ENCODE measurements at regions not wholly inside any gene's neighbourhood (a gene's known extent, or its start where the extent isn't known, plus 50 kb on each side); places are given as distances from the start of the nearest gene placed in this dataset.

DNA sequence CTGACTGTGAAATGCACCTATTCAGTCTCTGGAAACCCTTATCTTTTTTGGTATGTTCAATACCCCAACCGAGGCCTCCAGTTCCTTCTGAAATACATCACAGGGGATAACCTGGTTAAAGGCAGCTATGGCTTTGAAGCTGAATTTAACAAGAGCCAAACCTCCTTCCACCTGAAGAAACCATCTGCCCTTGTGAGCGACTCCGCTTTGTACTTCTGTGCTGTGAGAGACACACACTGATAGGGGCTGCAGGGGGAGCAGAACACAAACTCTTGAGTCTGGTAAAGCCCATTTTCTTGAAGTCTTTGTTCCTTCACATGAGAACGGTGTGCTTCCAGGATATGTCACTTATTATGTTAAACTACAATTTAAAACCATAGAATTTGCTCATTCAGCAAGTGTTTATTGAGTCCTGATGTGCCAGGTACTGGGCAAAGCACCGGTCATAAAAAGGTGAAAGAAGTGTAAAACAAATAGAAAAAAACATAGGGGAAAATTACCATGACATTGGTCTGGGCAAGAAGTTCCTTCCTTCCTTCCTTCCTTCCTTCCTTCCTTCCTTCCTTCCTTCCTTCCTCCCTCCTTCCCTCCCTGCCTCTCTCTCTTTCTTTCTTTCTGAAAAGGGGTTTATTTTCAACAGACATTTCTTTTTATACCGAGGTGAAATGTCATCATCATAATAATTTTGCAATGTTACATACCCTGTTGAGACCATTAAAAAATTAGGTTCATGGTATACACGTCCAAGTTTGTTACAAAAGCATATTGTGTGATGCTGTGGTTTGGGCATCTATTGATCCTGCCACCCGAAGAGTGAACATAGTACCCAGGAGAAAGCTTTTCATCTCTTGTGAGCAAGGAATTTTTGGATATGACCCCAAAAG is 50.7 kb upstream of the OR4E1 start:
- DNase-seq (ENCODE audit: low spot score in 2 of 2) = no peak
- Histone ChIP-seq H3K27ac (no peak overlapping the region), H3K9me3 (no peaks in the 10 kb centered on the region), H3K4me3 (no peak overlapping the region), H3K27me3 (no peaks in the 10 kb centered on the region), H3K36me3 (no peaks in the 10 kb centered on the region), H3K4me1 (no peaks in the 10 kb centered on the region)
- intact Hi-C loops (cut with DNase I; ENCODE audit: low total_unique reads) = no loop called here
- TF ChIP-seq, protein P1, sequence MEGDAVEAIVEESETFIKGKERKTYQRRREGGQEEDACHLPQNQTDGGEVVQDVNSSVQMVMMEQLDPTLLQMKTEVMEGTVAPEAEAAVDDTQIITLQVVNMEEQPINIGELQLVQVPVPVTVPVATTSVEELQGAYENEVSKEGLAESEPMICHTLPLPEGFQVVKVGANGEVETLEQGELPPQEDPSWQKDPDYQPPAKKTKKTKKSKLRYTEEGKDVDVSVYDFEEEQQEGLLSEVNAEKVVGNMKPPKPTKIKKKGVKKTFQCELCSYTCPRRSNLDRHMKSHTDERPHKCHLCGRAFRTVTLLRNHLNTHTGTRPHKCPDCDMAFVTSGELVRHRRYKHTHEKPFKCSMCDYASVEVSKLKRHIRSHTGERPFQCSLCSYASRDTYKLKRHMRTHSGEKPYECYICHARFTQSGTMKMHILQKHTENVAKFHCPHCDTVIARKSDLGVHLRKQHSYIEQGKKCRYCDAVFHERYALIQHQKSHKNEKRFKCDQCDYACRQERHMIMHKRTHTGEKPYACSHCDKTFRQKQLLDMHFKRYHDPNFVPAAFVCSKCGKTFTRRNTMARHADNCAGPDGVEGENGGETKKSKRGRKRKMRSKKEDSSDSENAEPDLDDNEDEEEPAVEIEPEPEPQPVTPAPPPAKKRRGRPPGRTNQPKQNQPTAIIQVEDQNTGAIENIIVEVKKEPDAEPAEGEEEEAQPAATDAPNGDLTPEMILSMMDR (IDR thresholded peaks at IDR 0.05) = no peak
- TF ChIP-seq POLR2AphosphoS5 (IDR thresholded peaks at IDR 0.05) = no peak
- TF ChIP-seq POLR2A (IDR thresholded peaks at IDR 0.05) = no peak

DNA sequence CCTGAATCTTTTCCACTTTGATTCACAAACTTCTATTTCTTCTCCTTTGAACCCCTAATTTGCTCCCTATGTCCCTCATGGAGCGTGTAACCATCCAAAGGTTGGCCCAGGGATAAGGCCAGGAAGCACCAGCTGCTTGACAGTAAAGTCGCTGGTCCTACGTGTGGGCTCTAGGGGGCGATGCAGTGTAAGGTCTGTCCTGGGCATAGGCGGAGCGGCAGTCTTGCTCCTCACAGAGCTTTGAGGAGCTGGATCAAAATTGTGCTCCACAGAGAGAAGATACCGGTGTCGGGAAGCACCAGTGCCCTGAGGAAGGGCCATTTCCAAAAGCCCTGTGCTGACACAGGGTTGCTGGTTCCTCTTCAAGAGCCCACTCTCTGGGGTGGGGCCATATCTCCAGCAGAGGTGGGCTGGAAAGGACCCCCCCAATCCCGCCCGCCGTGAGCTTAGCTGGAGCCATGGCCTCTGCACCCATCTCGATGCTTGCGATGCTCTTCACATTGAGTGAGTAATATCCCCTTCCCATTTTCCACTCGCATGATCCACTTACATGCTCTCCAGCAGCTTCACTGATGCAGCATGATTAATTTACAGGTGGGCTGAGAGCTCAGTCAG is 49.9 kb upstream of the OR4E1 start:
- Histone ChIP-seq H3K27me3 (no peaks in the 10 kb centered on the region), H3K36me3 (no peaks in the 10 kb centered on the region), H3K4me1 (no peaks in the 10 kb centered on the region), H3K4me3 (no peak overlapping the region), H3K27ac (no peak overlapping the region), H3K9me3 (no peaks in the 10 kb centered on the region)
- intact Hi-C loops (cut with DNase I; ENCODE audit: low total_unique reads) = no loop called here
- TF ChIP-seq, protein P1 (IDR thresholded peaks at IDR 0.05) = no peak
- no peak for TF ChIP-seq POLR2A (IDR thresholded peaks at IDR 0.05)
- TF ChIP-seq POLR2AphosphoS5 (IDR thresholded peaks at IDR 0.05) = no peak
- DNase-seq (ENCODE audit: low spot score in 2 of 2) = no peak
